Left lung (tissue), 4 donors: ENCODE measurements at regions not wholly inside any gene's neighbourhood (a gene's known extent, or its start where the extent isn't known, plus 50 kb on each side); places are given as distances from the start of the nearest gene placed in this dataset.
"Not testable (repeated sequence)": the region's sequence is repeated elsewhere in the genome, so short reads cannot be mapped to it uniquely, and the experiment has no call there.

Experiments used
- ATAC-seq: fragments of 200-7000 bp; cut with Tn5 transposase; one replicate; pipeline ENCODE4 v1.9.1; 2020; ENCODE audit warnings: moderate library complexity
- DNase-seq, 4 donors: peaks; one replicate each; pipeline ENCODE4 v3.0.0-alpha.2; 2013 to 2020
- H3K27ac ChIP-seq, 2 donors: fragments of 200-600 bp; sonication (generic) in 1 of 2; one replicate each; pipeline versions ENCODE4 v1.5.0 to v1.8.0; 2020 to 2021
- H3K27me3 ChIP-seq, 2 donors: fragments of 200-600 bp; sonication (generic) in 1 of 2; one replicate each; pipeline versions ENCODE4 v1.5.0 to v1.8.0; 2020 to 2021
- H3K36me3 ChIP-seq, 2 donors: fragments of 200-600 bp; sonication (generic) in 1 of 2; one replicate each; pipeline versions ENCODE4 v1.5.0 to v1.8.0; 2020 to 2021
- H3K4me1 ChIP-seq, 2 donors: fragments of 200-600 bp; one replicate each; pipeline ENCODE4 v1.8.0; 2021
- H3K4me3 ChIP-seq, 2 donors: fragments of 200-600 bp; sonication (generic) in 1 of 2; one replicate each; pipeline versions ENCODE4 v1.5.0 to v1.8.0; 2020 to 2021; ENCODE audit warnings: mild to moderate bottlenecking in 1 of 2
- H3K9me3 ChIP-seq, 2 donors: fragments of 200-600 bp; sonication (generic) in 1 of 2; one replicate each; pipeline versions ENCODE4 v1.5.0 to v1.8.0; 2020 to 2021
- intact Hi-C, 2 donors: fragments of 100-400 bp; cut with DNase I; formaldehyde crosslinking; loops; one replicate each; pipeline versions ENCODE4 v1.11.2 to v1.14.2; 2022
- TF ChIP-seq, protein P1 (sequence below), 2 donors: fragments of 200-600 bp; sonication (generic) in 1 of 2; IDR thresholded peaks; one replicate each; pipeline versions ENCODE4 v1.5.0 to v1.8.0; 2021; ENCODE audit warnings: antibody characterized with exemption in 2 of 2
- donor health status: DM: no; HTN: yes; CAD: no.
- donor health status: DM: no; HTN: no; CAD: no.

DNA sequence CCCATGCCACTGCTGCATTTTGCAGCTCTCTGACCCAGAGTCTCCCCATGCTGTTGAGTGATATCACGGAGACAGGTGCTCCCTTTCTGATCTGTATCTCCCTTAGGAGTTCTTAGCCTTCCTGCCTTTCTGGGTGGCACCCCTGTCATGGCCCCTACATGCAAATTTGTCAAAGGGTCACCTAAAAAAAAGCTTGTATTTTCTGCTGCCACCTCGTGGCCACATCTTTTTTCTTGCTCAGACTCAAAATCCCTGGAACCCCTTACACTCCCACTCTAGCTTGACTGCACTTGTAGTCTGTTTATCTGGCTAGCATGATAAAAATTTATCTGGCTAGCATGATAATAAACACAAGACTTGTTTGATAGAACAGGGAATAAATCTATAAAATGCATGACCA, 809.1 kb downstream of the SORCS1 start:
- Histone ChIP-seq H3K9me3 (no peaks in the 10 kb centered on the region), H3K4me1 (no peaks in the 10 kb centered on the region), H3K36me3 (no peaks in the 10 kb centered on the region), H3K4me3 (no peak overlapping the region), H3K27ac (no peak overlapping the region), H3K27me3 (no peaks in the 10 kb centered on the region)
- TF ChIP-seq, protein P1, sequence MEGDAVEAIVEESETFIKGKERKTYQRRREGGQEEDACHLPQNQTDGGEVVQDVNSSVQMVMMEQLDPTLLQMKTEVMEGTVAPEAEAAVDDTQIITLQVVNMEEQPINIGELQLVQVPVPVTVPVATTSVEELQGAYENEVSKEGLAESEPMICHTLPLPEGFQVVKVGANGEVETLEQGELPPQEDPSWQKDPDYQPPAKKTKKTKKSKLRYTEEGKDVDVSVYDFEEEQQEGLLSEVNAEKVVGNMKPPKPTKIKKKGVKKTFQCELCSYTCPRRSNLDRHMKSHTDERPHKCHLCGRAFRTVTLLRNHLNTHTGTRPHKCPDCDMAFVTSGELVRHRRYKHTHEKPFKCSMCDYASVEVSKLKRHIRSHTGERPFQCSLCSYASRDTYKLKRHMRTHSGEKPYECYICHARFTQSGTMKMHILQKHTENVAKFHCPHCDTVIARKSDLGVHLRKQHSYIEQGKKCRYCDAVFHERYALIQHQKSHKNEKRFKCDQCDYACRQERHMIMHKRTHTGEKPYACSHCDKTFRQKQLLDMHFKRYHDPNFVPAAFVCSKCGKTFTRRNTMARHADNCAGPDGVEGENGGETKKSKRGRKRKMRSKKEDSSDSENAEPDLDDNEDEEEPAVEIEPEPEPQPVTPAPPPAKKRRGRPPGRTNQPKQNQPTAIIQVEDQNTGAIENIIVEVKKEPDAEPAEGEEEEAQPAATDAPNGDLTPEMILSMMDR (IDR thresholded peaks at IDR 0.05) = no peak
- ATAC-seq = no peak
- intact Hi-C loops = no loop called here
- no peak for DNase-seq

DNA sequence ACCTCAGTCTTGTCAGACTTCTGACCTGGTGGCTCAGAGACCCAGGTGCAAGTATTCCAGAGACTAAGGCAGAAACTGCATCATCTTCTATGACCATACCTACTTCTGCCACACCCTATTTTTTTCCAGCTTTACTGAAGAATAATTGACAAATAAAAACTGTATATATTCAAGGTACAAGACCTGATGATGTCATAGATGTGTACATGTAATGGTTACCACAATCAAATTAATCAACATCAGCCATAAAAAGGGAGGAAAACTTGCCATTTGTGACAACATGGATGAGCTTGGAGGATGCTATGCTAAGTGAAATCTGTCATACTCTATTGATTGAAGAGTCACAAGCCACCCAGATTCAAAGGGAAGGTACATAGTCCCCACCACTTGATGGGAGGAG, 815.6 kb downstream of the SORCS1 start:
- TF ChIP-seq, protein P1 (IDR thresholded peaks at IDR 0.05) = no peak
- no peaks in the 10 kb centered on the region for H3K4me1 ChIP-seq
- H3K4me3 ChIP-seq = no peak overlapping the region
- no peak overlapping the region for H3K27ac ChIP-seq
- ATAC-seq (no peak), DNase-seq (no peak)
- H3K27me3 ChIP-seq = no peaks in the 10 kb centered on the region
- intact Hi-C loops = no loop called here
- no peaks in the 10 kb centered on the region for H3K36me3 ChIP-seq
- no peaks in the 10 kb centered on the region for H3K9me3 ChIP-seq

DNA sequence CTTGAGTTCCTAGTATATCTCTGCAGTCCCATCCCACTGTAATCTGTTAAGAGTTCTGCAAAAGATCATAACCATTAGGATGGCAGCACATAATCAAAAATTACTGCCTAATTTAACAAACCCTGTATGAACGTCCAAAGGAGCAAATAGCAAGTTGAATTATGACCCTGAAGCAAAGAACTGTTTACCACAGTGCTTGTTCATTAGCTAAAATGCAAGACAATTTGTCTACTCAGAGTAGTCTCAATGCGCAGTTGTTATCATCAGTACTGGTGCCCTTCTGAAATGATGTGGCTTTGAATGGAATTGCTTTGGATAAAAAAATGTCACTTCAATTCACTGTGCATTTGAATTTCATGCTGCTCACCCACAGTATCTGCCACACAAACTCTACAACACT, 817.0 kb downstream of the SORCS1 start:
- H3K27ac ChIP-seq = no peak overlapping the region
- no peak overlapping the region for H3K4me3 ChIP-seq
- DNase-seq (no peak), ATAC-seq (no peak)
- H3K4me1 ChIP-seq = no peaks in the 10 kb centered on the region
- no peaks in the 10 kb centered on the region for H3K36me3 ChIP-seq
- no peaks in the 10 kb centered on the region for H3K9me3 ChIP-seq
- TF ChIP-seq, protein P1 (IDR thresholded peaks at IDR 0.05) = no peak
- H3K27me3 ChIP-seq = no peaks in the 10 kb centered on the region
- intact Hi-C loops = no loop called here

DNA sequence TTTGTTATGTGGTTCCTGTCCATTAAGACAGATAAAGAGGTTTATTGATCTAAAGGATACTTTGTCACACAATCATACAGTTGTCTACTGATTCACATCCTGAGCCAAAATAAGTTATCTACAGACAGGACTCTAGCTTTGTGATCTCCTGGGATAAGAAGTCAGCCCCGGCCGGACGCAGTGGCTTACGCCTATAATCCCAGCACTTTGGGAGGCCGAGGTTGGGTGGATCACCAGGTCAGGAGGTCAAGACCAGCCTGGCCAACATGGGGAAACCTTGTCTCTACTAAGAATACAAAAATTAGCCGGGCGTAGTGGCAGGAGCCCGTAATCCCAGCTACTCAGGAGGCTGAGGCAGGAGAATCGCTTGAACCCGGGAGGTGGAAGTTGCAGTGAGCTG, 821.0 kb downstream of the SORCS1 start:
- H3K36me3 ChIP-seq, intact Hi-C loops, H3K9me3 ChIP-seq, H3K4me1 ChIP-seq, H3K4me3 ChIP-seq, H3K27ac ChIP-seq, H3K27me3 ChIP-seq, ATAC-seq: not testable (repeated sequence)
- peak in 1 of 4 donors; percentile 37 for DNase-seq

DNA sequence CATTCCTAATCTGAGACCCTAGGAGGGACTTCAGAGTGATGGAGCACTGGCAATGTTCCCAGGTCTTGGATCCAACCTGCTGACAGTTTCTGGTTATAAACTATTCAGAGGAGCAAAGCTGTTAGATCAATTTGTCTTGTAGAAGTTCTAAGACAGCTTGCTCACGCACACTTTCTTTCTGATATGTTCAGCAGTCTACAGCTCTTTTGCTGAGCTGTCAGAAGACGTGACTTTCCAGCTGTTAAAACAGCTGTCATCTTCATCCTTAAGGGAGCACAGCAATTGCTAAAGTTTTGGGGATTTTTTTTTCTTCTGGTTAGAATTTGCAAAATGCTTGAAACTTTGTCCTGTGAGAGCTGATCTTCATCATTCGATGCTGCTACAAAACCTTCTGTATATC, 823.1 kb downstream of the SORCS1 start:
- no peak for ATAC-seq

DNA sequence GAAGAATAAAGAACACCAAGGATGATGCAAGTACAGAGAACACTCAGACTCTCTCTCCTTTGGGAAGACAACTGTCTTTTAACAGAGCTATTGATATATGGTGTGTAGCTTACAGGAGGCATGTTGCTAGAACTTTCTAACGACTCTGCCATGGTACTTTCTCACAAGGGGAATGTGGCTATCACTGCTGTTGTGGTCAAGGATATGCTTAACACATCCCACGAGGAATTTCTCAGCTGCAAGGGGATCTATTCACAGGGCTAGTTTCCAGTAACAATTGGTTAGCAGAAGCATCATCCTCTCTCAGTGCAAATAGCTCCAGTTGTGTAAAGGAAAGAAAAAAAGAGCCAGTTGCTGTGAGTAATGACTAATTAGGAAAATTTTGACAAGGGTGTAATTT, 826.0 kb downstream of the SORCS1 start:
- ATAC-seq = no peak
- no peak for DNase-seq
- H3K27me3 ChIP-seq = no peaks in the 10 kb centered on the region
- no peaks in the 10 kb centered on the region for H3K36me3 ChIP-seq
- intact Hi-C loops = no loop called here
- H3K4me1 ChIP-seq = no peaks in the 10 kb centered on the region
- H3K9me3 ChIP-seq = no peaks in the 10 kb centered on the region
- H3K27ac ChIP-seq = no peak overlapping the region
- TF ChIP-seq, protein P1 (IDR thresholded peaks at IDR 0.05) = no peak
- H3K4me3 ChIP-seq = no peak overlapping the region

More for the DNA sequence above, 823.1 kb downstream of the SORCS1 start:
- H3K4me3 ChIP-seq = no peak overlapping the region
- H3K27me3 ChIP-seq = no peaks in the 10 kb centered on the region
- TF ChIP-seq, protein P1 (IDR thresholded peaks at IDR 0.05) = no peak
- no peaks in the 10 kb centered on the region for H3K4me1 ChIP-seq
- intact Hi-C loops = no loop called here
- DNase-seq = peak in 2 of 4 donors; percentile 1 to 28
- H3K27ac ChIP-seq = no peak overlapping the region
- H3K9me3 ChIP-seq = no peaks in the 10 kb centered on the region
- H3K36me3 ChIP-seq = no peaks in the 10 kb centered on the region
